ENCODE measurements at regions not wholly inside any gene's neighbourhood (a gene's known extent, or its start where the extent isn't known, plus 50 kb on each side); places are given as distances from the start of the nearest gene placed in this dataset.

DNA sequence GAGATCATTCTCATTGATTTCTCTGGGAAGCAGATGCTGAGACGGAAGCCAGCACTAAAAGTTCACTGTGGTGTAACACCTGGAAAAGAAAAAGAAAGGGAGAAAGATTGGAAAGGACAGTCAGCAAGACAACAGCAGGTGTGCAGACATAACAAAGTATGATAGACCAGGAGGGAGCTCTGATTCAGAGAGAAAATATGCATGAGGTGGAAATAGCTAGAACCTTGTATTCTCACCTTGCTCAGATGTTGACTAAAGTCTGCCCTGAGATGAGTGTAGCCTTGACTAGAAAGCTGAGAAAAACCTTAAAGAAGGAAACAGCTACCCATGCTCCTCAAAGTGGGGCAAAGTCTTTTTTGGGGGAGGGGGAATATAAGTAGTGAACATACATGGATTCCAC is 1711.8 kb downstream of the EFNB2 start:
- DNase-seq (ENCODE audit: low spot score): no peak
- in situ Hi-C loops (cut with MboI; ENCODE audit: low sequenced_read_pairs, unreplicated experiment): no loop called here
- TF ChIP-seq, protein P1, sequence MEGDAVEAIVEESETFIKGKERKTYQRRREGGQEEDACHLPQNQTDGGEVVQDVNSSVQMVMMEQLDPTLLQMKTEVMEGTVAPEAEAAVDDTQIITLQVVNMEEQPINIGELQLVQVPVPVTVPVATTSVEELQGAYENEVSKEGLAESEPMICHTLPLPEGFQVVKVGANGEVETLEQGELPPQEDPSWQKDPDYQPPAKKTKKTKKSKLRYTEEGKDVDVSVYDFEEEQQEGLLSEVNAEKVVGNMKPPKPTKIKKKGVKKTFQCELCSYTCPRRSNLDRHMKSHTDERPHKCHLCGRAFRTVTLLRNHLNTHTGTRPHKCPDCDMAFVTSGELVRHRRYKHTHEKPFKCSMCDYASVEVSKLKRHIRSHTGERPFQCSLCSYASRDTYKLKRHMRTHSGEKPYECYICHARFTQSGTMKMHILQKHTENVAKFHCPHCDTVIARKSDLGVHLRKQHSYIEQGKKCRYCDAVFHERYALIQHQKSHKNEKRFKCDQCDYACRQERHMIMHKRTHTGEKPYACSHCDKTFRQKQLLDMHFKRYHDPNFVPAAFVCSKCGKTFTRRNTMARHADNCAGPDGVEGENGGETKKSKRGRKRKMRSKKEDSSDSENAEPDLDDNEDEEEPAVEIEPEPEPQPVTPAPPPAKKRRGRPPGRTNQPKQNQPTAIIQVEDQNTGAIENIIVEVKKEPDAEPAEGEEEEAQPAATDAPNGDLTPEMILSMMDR (IDR thresholded peaks at IDR 0.05; ENCODE audit: borderline replicate concordance, control extremely low read depth, extremely low read depth, insufficient read depth, missing control alignments): no peak

- in situ Hi-C loops (cut with MboI; ENCODE audit: low sequenced_read_pairs, unreplicated experiment): no loop called here
- TF ChIP-seq, protein P1 (IDR thresholded peaks at IDR 0.05; ENCODE audit: borderline replicate concordance, control extremely low read depth, extremely low read depth, insufficient read depth, missing control alignments): no peak
- no peak for DNase-seq (ENCODE audit: low spot score)
These were observed 1712.4 kb downstream of the EFNB2 start for GRCh38 chr13:104823071-104823470.

DNA sequence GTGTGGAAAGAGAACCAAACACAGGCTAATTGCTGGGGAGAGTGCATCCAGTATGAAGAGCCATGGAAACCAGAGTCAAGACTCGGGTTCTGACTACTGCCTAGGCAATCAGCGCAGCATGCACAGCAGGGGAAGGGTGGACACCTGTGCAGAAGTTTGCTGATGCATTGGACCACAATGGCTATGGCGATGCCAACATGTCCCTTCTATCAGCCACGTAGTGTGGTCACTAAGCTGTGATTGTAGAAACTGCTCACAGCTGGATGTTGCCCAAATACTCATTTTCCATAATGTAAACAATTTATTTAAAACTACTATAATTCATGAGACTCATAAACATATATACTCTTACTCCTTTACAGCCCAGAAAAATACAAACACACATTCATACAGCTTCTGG is 1718.2 kb downstream of the EFNB2 start:
- TF ChIP-seq, protein P1 (IDR thresholded peaks at IDR 0.05; ENCODE audit: borderline replicate concordance, control extremely low read depth, extremely low read depth, insufficient read depth, missing control alignments): no peak
- DNase-seq (ENCODE audit: low spot score): no peak
- in situ Hi-C loops (cut with MboI; ENCODE audit: low sequenced_read_pairs, unreplicated experiment): no loop called here

DNA sequence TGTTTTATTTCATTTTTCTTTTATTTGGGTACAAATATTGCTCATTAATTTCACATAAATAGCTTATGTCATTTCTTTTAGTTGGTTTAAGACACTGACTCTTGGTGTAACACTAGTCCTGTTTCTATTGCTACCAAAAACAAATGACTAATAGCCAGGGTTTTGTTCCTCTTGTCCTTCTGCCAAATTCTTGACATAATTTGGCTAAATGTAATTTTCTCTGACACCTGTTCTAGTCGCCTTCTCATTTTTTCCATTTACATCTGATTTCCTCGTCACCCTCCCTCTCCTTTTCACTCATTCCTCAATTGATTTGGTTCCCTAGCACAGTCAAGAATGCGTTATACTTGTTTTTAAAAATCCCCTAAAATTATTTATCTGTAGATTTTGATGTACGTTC is 1718.7 kb downstream of the EFNB2 start:
- in situ Hi-C loops (cut with MboI; ENCODE audit: low sequenced_read_pairs, unreplicated experiment): no loop called here
- TF ChIP-seq, protein P1 (IDR thresholded peaks at IDR 0.05; ENCODE audit: borderline replicate concordance, control extremely low read depth, extremely low read depth, insufficient read depth, missing control alignments): no peak
- no peak for DNase-seq (ENCODE audit: low spot score)

GRCh38 chr13:104810242-104810641 is 1725.2 kb downstream of the EFNB2 start:
- in situ Hi-C loops (cut with MboI; ENCODE audit: low sequenced_read_pairs, unreplicated experiment): no loop called here
- DNase-seq (ENCODE audit: low spot score): no peak
- TF ChIP-seq, protein P1 (IDR thresholded peaks at IDR 0.05; ENCODE audit: borderline replicate concordance, control extremely low read depth, extremely low read depth, insufficient read depth, missing control alignments): no peak

GRCh38 chr13:104809483-104809882 is 1726.0 kb downstream of the EFNB2 start:
- in situ Hi-C loops (cut with MboI; ENCODE audit: low sequenced_read_pairs, unreplicated experiment): no loop called here

More at GRCh38 chr13:104809483-104809882, 1726.0 kb downstream of the EFNB2 start:
- TF ChIP-seq, protein P1 (IDR thresholded peaks at IDR 0.05; ENCODE audit: borderline replicate concordance, control extremely low read depth, extremely low read depth, insufficient read depth, missing control alignments): no peak
- DNase-seq (ENCODE audit: low spot score): no peak

All from GM13976 (cell line).